GM12892 (cell line): ENCODE measurements at regions not wholly inside any gene's neighbourhood (a gene's known extent, or its start where the extent isn't known, plus 50 kb on each side); places are given as distances from the start of the nearest gene placed in this dataset.
"Not testable (repeated sequence)": the region's sequence is repeated elsewhere in the genome, so short reads cannot be mapped to it uniquely, and the experiment has no call there.

Experiments used
- DNase-seq: peaks from one replicate; pipeline ENCODE4 v3.0.0; 2011; ENCODE audit not compliant: insufficient read length
- FAIRE-seq: peaks from 2 replicates; lab custom pipeline; 2011; peaks lifted over from hg19 to GRCh38; lab: Jason Lieb, UNC
- POLR2A ChIP-seq: IDR thresholded peaks from 2 replicates; pipeline ENCODE4 v1.6.1; 2011; ENCODE audit warnings: low read depth, low read length, control low read depth
- POLR2AphosphoS5 ChIP-seq: IDR thresholded peaks from 2 replicates; pipeline ENCODE4 v1.6.1; 2011; ENCODE audit warnings: low read depth, low read length, control low read depth
- TAF1 ChIP-seq: IDR thresholded peaks from 2 replicates; pipeline ENCODE4 v1.6.1; 2011; ENCODE audit warnings: low read depth, mild to moderate bottlenecking, control low read depth, low read length, borderline replicate concordance

GRCh38 chr3:137131081-137131480, 173.3 kb downstream of the IL20RB start:
- DNase-seq (no peak), FAIRE-seq (no peak)
- TF ChIP-seq TAF1, result no peak
- no peak for TF ChIP-seq POLR2A
- TF ChIP-seq POLR2AphosphoS5, result no peak

- DNase-seq (no peak), FAIRE-seq (no peak)
- TF ChIP-seq POLR2AphosphoS5 (no peak), TAF1 (no peak), POLR2A (no peak)
These were observed 176.6 kb downstream of the IL20RB start for GRCh38 chr3:137134431-137134830.

GRCh38 chr3:137148406-137148805, 190.6 kb downstream of the IL20RB start:
- no peak for TF ChIP-seq TAF1
- no peak for TF ChIP-seq POLR2AphosphoS5
- no peak for TF ChIP-seq POLR2A
- no peak for FAIRE-seq
- DNase-seq, result no peak

GRCh38 chr3:137148917-137149316, 191.1 kb downstream of the IL20RB start:
- FAIRE-seq (no peak), DNase-seq (no peak)
- no peak for TF ChIP-seq POLR2A
- TF ChIP-seq POLR2AphosphoS5, result no peak

- no peak for TF ChIP-seq TAF1
- no peak for TF ChIP-seq POLR2AphosphoS5
- no peak for TF ChIP-seq POLR2A
- DNase-seq, result no peak
- no peak for FAIRE-seq
These were observed 193.0 kb downstream of the IL20RB start for GRCh38 chr3:137150825-137151224.

GRCh38 chr3:137153046-137153445, 195.3 kb downstream of the IL20RB start:
- FAIRE-seq, DNase-seq: not testable (repeated sequence)

GRCh38 chr3:137163241-137163871, 205.6 kb downstream of the IL20RB start:
- TF ChIP-seq POLR2AphosphoS5, result no peak
- TF ChIP-seq POLR2A, result no peak
- TF ChIP-seq TAF1, result no peak
- no peak for DNase-seq
- FAIRE-seq, result no peak

GRCh38 chr3:137163958-137164357, 206.2 kb downstream of the IL20RB start:
- no peak for FAIRE-seq
- DNase-seq, result no peak
- TF ChIP-seq POLR2AphosphoS5 (no peak), POLR2A (no peak), TAF1 (no peak)

GRCh38 chr3:137165117-137165806, 207.5 kb downstream of the IL20RB start:
- DNase-seq (no peak), FAIRE-seq (no peak)
- TF ChIP-seq POLR2AphosphoS5 (no peak), TAF1 (no peak), POLR2A (no peak)

- FAIRE-seq, result peak; percentile 17
- TF ChIP-seq TAF1 (no peak), POLR2AphosphoS5 (no peak), POLR2A (no peak)
- no peak for DNase-seq
These were observed 214.2 kb downstream of the IL20RB start for GRCh38 chr3:137171834-137172603.

- TF ChIP-seq POLR2AphosphoS5 (no peak), TAF1 (no peak), POLR2A (no peak)
- FAIRE-seq, result peak; percentile 33
- no peak for DNase-seq
These were observed 214.9 kb downstream of the IL20RB start for GRCh38 chr3:137172728-137173127.

GRCh38 chr3:137174514-137174913, 216.7 kb downstream of the IL20RB start:
- TF ChIP-seq TAF1 (no peak), POLR2AphosphoS5 (no peak), POLR2A (no peak)
- DNase-seq, result no peak
- FAIRE-seq, result no peak
